NCI-H2081 (cell line): ENCODE measurements at regions not wholly inside any gene's neighbourhood (a gene's known extent, or its start where the extent isn't known, plus 50 kb on each side); places are given as distances from the start of the nearest gene placed in this dataset.
"Not testable (repeated sequence)": the region's sequence is repeated elsewhere in the genome, so short reads cannot be mapped to it uniquely, and the experiment has no call there.

Source experiments
- DNase-seq, 2 experiments: peaks; one replicate each; lab custom pipeline; 2025; lab: John Stamatoyannopoulos, UW

- no peak for DNase-seq
These were observed 576.9 kb downstream of the ANKRD7 start for GRCh38 chr7:118801366-118801765.

- DNase-seq, result no peak
These were observed 578.2 kb downstream of the ANKRD7 start for GRCh38 chr7:118802726-118803125.

- DNase-seq, result no peak
These were observed 601.7 kb downstream of the ANKRD7 start for GRCh38 chr7:118826246-118826645.

- no peak for DNase-seq
These were observed 612.4 kb downstream of the ANKRD7 start for GRCh38 chr7:118836933-118837332.

- DNase-seq, result no peak
These were observed 615.0 kb downstream of the ANKRD7 start for GRCh38 chr7:118839515-118839914.

GRCh38 chr7:118843456-118843855, 619.0 kb downstream of the ANKRD7 start:
- no peak for DNase-seq

GRCh38 chr7:118844748-118845147, 620.2 kb downstream of the ANKRD7 start:
- no peak for DNase-seq

GRCh38 chr7:118845791-118846190, 621.3 kb downstream of the ANKRD7 start:
- DNase-seq, result no peak

GRCh38 chr7:118846977-118847376, 622.5 kb downstream of the ANKRD7 start:
- DNase-seq, result no peak

GRCh38 chr7:118855290-118855689, 630.8 kb downstream of the ANKRD7 start:
- peak; percentile 61 to 90 for DNase-seq

- no peak for DNase-seq
These were observed 634.2 kb downstream of the ANKRD7 start for GRCh38 chr7:118858651-118859149.

- DNase-seq, result no peak
These were observed 637.1 kb downstream of the ANKRD7 start for GRCh38 chr7:118861581-118861980.

GRCh38 chr7:118862740-118863139, 638.2 kb downstream of the ANKRD7 start:
- no peak for DNase-seq

- DNase-seq, result no peak
These were observed 639.5 kb downstream of the ANKRD7 start for GRCh38 chr7:118863966-118864365.

- DNase-seq, result no peak
These were observed 643.4 kb downstream of the ANKRD7 start for GRCh38 chr7:118867860-118868259.

- DNase-seq, result peak in 1 of 2 experiments; percentile 45
These were observed 644.6 kb downstream of the ANKRD7 start for GRCh38 chr7:118869141-118869540.

- peak in 1 of 2 experiments; percentile 47 for DNase-seq
These were observed 645.7 kb downstream of the ANKRD7 start for GRCh38 chr7:118870187-118870586.

GRCh38 chr7:118872568-118872967, 648.1 kb downstream of the ANKRD7 start:
- DNase-seq, result peak in 1 of 2 experiments; percentile 64

GRCh38 chr7:118877187-118877586, 652.7 kb downstream of the ANKRD7 start:
- DNase-seq, result no peak

- no peak for DNase-seq
These were observed 653.8 kb downstream of the ANKRD7 start for GRCh38 chr7:118878336-118878735.

GRCh38 chr7:118898284-118898683, 673.8 kb downstream of the ANKRD7 start:
- no peak for DNase-seq

GRCh38 chr7:118902600-118902999, 678.1 kb downstream of the ANKRD7 start:
- no peak for DNase-seq

- no peak for DNase-seq
These were observed 683.5 kb downstream of the ANKRD7 start for GRCh38 chr7:118907911-118908527.

- DNase-seq, result not testable (repeated sequence)
These were observed 691.6 kb downstream of the ANKRD7 start for GRCh38 chr7:118916120-118916519.
